CD14-positive monocyte (primary cell): ENCODE measurements at regions not wholly inside any gene's neighbourhood (a gene's known extent, or its start where the extent isn't known, plus 50 kb on each side); places are given as distances from the start of the nearest gene placed in this dataset.

ENCODE experiments used
- DNase-seq, 3 donors: peaks; one replicate each; pipeline ENCODE4 v3.0.0-alpha.2; 2011 to 2022
- H2AFZ ChIP-seq: 2 replicates; pipeline ENCODE4 v1.6.0; 2012; ENCODE audit warnings: mild to moderate bottlenecking, low read depth, low read length, inconsistent platforms; ENCODE audit not compliant: insufficient read depth, poor library complexity, severe bottlenecking
- H3K27ac ChIP-seq, 2 donors: 1 replicate in 1 of 2; 2 replicates in 1 of 2; pipeline ENCODE4 v1.5.1; 2012 to 2013; ENCODE audit warnings: low read length in 2 of 2, control low read depth in 1 of 2, inconsistent platforms in 1 of 2, low read depth in 1 of 2, mild to moderate bottlenecking in 1 of 2
- H3K27me3 ChIP-seq, 2 donors: one replicate each; pipeline versions ENCODE4 v1.6.0 to v1.6.1; 2011 to 2013; ENCODE audit warnings: low read length in 2 of 2; ENCODE audit not compliant: control insufficient read depth in 2 of 2, insufficient read depth in 2 of 2
- H3K36me3 ChIP-seq, 2 donors: replicated peaks in 1 of 2; 1 replicate in 1 of 2; 2 replicates in 1 of 2; pipeline versions ENCODE4 v1.5.1 to v1.6.1; 2012 to 2013; ENCODE audit warnings: low read length in 2 of 2, control low read depth in 1 of 2, inconsistent platforms in 1 of 2, mild to moderate bottlenecking in 1 of 2; ENCODE audit not compliant: insufficient read depth in 2 of 2, control insufficient read depth in 1 of 2
- H3K4me1 ChIP-seq, 2 donors: 1 replicate in 1 of 2; 2 replicates in 1 of 2; pipeline versions ENCODE4 v1.5.1 to v1.6.1; 2012 to 2013; ENCODE audit warnings: low read length in 2 of 2, control low read depth in 1 of 2, inconsistent platforms in 1 of 2, mild to moderate bottlenecking in 1 of 2, moderate library complexity in 1 of 2; ENCODE audit not compliant: insufficient read depth in 2 of 2, control insufficient read depth in 1 of 2
- H3K4me2 ChIP-seq: replicated peaks from 2 replicates; pipeline ENCODE3; 2012; ENCODE audit warnings: low read length, moderate library complexity, mild to moderate bottlenecking; ENCODE audit not compliant: poor library complexity, severe bottlenecking; ENCODE audit errors: extremely low read depth
- H3K4me3 ChIP-seq, 3 experiments: fragments of 200-600 bp in 1 of 3; sonication (generic) in 1 of 3; replicated peaks in 1 of 3; 1 replicate in 2 of 3; 2 replicates in 1 of 3; pipeline ENCODE4 v1.5.1; 2011 to 2013; ENCODE audit warnings: low read length in 3 of 3, mild to moderate bottlenecking in 3 of 3, control low read depth in 2 of 3, low read depth in 2 of 3, inconsistent platforms in 1 of 3, moderate library complexity in 1 of 3
- H3K79me2 ChIP-seq: 2 replicates; pipeline ENCODE4 v1.6.0; 2012; ENCODE audit warnings: mild to moderate bottlenecking, control low read depth, inconsistent platforms, low read length, moderate library complexity; ENCODE audit not compliant: insufficient read depth
- H3K9ac ChIP-seq: 2 replicates; pipeline ENCODE4 v1.6.0; 2017; ENCODE audit warnings: low read length, mild to moderate bottlenecking; ENCODE audit not compliant: insufficient read depth, poor library complexity, severe bottlenecking
- H3K9me3 ChIP-seq, 2 donors: replicated peaks in 1 of 2; 1 replicate in 1 of 2; 2 replicates in 1 of 2; pipeline versions ENCODE4 v1.5.1 to v1.6.1; 2012 to 2013; ENCODE audit warnings: low read length in 2 of 2, control low read depth in 1 of 2; ENCODE audit not compliant: control insufficient read depth in 1 of 2, insufficient read depth in 1 of 2
- H4K20me1 ChIP-seq: 2 replicates; pipeline ENCODE4 v1.6.0; 2012; ENCODE audit warnings: mild to moderate bottlenecking, low read length, control low read depth, moderate library complexity; ENCODE audit not compliant: insufficient read depth
- H3K27ac Mint-ChIP-seq, 7 donors: one replicate each; pipeline ENCODE4 v1.8.0; 2020; ENCODE audit warnings: mild to moderate bottlenecking in 7 of 7, mixed read lengths in 7 of 7, moderate library complexity in 6 of 7, inconsistent platforms in 2 of 7
- H3K27me3 Mint-ChIP-seq, 3 donors: one replicate each; pipeline ENCODE4 v1.8.0; 2021 to 2022; ENCODE audit warnings: low read depth in 3 of 3, mild to moderate bottlenecking in 3 of 3, mixed read lengths in 3 of 3, moderate library complexity in 3 of 3, inconsistent platforms in 1 of 3
- H3K36me3 Mint-ChIP-seq, 2 donors: one replicate each; pipeline ENCODE4 v1.8.0; 2020; ENCODE audit warnings: mixed read lengths in 2 of 2, inconsistent platforms in 1 of 2, mild to moderate bottlenecking in 1 of 2
- H3K4me1 Mint-ChIP-seq: one replicate; pipeline ENCODE4 v1.8.0; 2020; ENCODE audit warnings: mild to moderate bottlenecking, mixed read lengths
- H3K4me3 Mint-ChIP-seq, 2 donors: one replicate each; pipeline ENCODE4 v1.8.0; 2020; ENCODE audit warnings: mild to moderate bottlenecking in 2 of 2, mixed read lengths in 2 of 2, moderate library complexity in 1 of 2
- H3K9me3 Mint-ChIP-seq, 7 donors: one replicate each; pipeline ENCODE4 v1.8.0; 2020 to 2022; ENCODE audit warnings: mixed read lengths in 7 of 7, mild to moderate bottlenecking in 6 of 7, moderate library complexity in 6 of 7, inconsistent platforms in 2 of 7
- WGBS: methylation state at CpG from one replicate; pipeline ENCODE4 v1.1.5; 2013; ENCODE audit warnings: missing lambda C conversion rate; ENCODE audit not compliant: insufficient coverage; 5-methylcytosine and 5-hydroxymethylcytosine counted together
- intact Hi-C, 2 donors: fragments of 100-400 bp; cut with micrococcal nuclease; formaldehyde crosslinking; loops; one replicate each; pipeline versions ENCODE4 v1.15.0 to v1.15.1; 2023
- TF ChIP-seq, protein P1 (sequence below): fragments of 200-600 bp; IDR thresholded peaks from one replicate; pipeline ENCODE4 v1.8.0; 2022; ENCODE audit warnings: antibody characterized with exemption, mild to moderate bottlenecking

DNA sequence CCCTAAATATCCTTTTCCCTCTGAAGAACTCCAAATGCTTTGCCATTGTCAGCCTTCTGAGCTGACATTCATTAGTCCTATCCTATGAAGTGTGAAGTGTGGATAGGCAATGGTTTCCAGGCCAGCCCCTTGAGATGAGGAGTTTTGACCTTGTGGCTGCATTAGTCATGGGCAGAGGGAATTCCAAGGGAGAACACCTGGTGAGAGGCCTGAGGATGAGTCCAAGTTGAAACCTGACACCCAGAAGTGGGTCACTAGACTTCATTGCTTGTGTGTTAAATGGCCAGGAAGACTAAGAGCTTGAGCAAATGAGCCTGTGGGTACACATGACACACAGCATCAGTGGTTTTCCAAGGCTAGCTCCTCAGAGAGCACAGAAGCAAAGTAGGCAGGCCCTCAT, 260.8 kb downstream of the SKAP2 start:
- H3K27me3 Mint-ChIP-seq, result peaks cover 0 to 1% (median 0%) of the 10 kb centered on the region in 3 donors

DNA sequence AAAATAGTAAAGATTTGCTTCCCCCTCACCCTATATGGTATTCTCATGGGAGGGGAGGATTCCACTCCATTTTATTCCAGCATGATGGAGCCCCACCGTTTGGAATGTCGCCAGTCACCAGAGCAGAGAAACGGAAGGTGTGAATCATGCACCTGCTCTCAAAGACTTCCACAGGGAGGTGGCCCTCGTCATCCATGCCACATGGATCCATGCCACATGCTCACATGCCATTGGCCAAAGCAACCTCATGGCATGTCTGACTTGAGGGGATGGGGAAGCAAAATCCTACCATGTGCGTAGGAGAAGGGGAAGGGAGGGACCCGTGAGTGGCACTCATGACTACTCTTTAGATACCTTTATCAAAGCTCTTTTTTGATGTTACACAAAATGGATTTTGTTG, 256.0 kb downstream of the SKAP2 start:
- H3K36me3 Mint-ChIP-seq, result peaks cover 0 to 2% of the 10 kb centered on the region in 2 donors
- no peaks in the 10 kb centered on the region for H3K4me1 ChIP-seq
- no peak overlapping the region for H3K9ac ChIP-seq
- no peak overlapping the region for H3K4me2 ChIP-seq
- intact Hi-C loops, result no loop called here
- H3K4me3 ChIP-seq, result no peak overlapping the region
- no peak overlapping the region for H3K4me3 Mint-ChIP-seq
- 100% methylated on average over 3 of the region's 6 CpGs for WGBS
- peaks cover 0 to 2% (median 0%) of the 10 kb centered on the region in 3 donors for H3K27me3 Mint-ChIP-seq
- no peaks in the 10 kb centered on the region for H4K20me1 ChIP-seq
- H3K27ac Mint-ChIP-seq, result no peak overlapping the region
- no peaks in the 10 kb centered on the region for H3K9me3 ChIP-seq
- DNase-seq, result no peak
- H2AFZ ChIP-seq, result no peak overlapping the region
- no peak overlapping the region for H3K27ac ChIP-seq
- H3K79me2 ChIP-seq, result no peaks in the 10 kb centered on the region
- TF ChIP-seq, protein P1, sequence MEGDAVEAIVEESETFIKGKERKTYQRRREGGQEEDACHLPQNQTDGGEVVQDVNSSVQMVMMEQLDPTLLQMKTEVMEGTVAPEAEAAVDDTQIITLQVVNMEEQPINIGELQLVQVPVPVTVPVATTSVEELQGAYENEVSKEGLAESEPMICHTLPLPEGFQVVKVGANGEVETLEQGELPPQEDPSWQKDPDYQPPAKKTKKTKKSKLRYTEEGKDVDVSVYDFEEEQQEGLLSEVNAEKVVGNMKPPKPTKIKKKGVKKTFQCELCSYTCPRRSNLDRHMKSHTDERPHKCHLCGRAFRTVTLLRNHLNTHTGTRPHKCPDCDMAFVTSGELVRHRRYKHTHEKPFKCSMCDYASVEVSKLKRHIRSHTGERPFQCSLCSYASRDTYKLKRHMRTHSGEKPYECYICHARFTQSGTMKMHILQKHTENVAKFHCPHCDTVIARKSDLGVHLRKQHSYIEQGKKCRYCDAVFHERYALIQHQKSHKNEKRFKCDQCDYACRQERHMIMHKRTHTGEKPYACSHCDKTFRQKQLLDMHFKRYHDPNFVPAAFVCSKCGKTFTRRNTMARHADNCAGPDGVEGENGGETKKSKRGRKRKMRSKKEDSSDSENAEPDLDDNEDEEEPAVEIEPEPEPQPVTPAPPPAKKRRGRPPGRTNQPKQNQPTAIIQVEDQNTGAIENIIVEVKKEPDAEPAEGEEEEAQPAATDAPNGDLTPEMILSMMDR, result no peak
- no peaks in the 10 kb centered on the region for H3K27me3 ChIP-seq
- no peaks in the 10 kb centered on the region for H3K36me3 ChIP-seq
- peaks cover 0 to 4% (median 0%) of the 10 kb centered on the region in 7 donors for H3K9me3 Mint-ChIP-seq
- H3K4me1 Mint-ChIP-seq, result no peaks in the 10 kb centered on the region

More for the DNA sequence above, 260.8 kb downstream of the SKAP2 start:
- Histone ChIP-seq H3K27ac (no peak overlapping the region), H3K27me3 (no peaks in the 10 kb centered on the region), H4K20me1 (no peaks in the 10 kb centered on the region), H3K9ac (no peak overlapping the region), H3K36me3 (no peaks in the 10 kb centered on the region), H3K4me3 (no peak overlapping the region), H3K9me3 (no peaks in the 10 kb centered on the region), H3K4me2 (no peak overlapping the region), H3K4me1 (no peaks in the 10 kb centered on the region), H3K79me2 (no peaks in the 10 kb centered on the region), H2AFZ (no peak overlapping the region)
- no peaks in the 10 kb centered on the region for H3K9me3 Mint-ChIP-seq
- no peaks in the 10 kb centered on the region for H3K36me3 Mint-ChIP-seq
- H3K4me1 Mint-ChIP-seq, result peaks cover 4% of the 10 kb centered on the region
- no peak overlapping the region for H3K27ac Mint-ChIP-seq
- H3K4me3 Mint-ChIP-seq, result no peak overlapping the region
- intact Hi-C loops, result no loop called here
- TF ChIP-seq, protein P1, result no peak
- DNase-seq, result no peak
